Liver (tissue), 8 donors: ENCODE measurements at regions not wholly inside any gene's neighbourhood (a gene's known extent, or its start where the extent isn't known, plus 50 kb on each side); places are given as distances from the start of the nearest gene placed in this dataset.

Source experiments
- DNase-seq: peaks from one replicate; pipeline ENCODE4 v3.0.0-alpha.2; 2017; ENCODE audit warnings: low spot score
- H3K27ac ChIP-seq, 2 donors: one replicate each; pipeline ENCODE4 v1.7.0; 2013; ENCODE audit warnings: inconsistent platforms in 2 of 2, low read length in 2 of 2, control low read depth in 1 of 2, low read depth in 1 of 2, mild to moderate bottlenecking in 1 of 2
- H3K27me3 ChIP-seq, 4 donors: one replicate each; pipeline versions ENCODE4 v1.6.1 to v1.7.0; 2013; ENCODE audit warnings: low read length in 3 of 4, inconsistent platforms in 1 of 4, mild to moderate bottlenecking in 1 of 4, moderate library complexity in 1 of 4; ENCODE audit not compliant: control insufficient read depth in 4 of 4, insufficient read depth in 4 of 4
- H3K36me3 ChIP-seq, 4 donors: one replicate each; pipeline versions ENCODE4 v1.6.1 to v1.7.0; 2013; ENCODE audit warnings: low read length in 3 of 4, mild to moderate bottlenecking in 3 of 4, low read depth in 1 of 4, moderate library complexity in 1 of 4; ENCODE audit not compliant: control insufficient read depth in 4 of 4, insufficient read depth in 3 of 4
- H3K4me1 ChIP-seq, 4 donors: one replicate each; pipeline versions ENCODE4 v1.6.1 to v1.7.0; 2013; ENCODE audit warnings: low read length in 3 of 4, mild to moderate bottlenecking in 3 of 4, moderate library complexity in 1 of 4; ENCODE audit not compliant: control insufficient read depth in 4 of 4, insufficient read depth in 4 of 4
- H3K4me3 ChIP-seq, 3 donors: one replicate each; pipeline versions ENCODE4 v1.6.1 to v1.7.0; 2013; ENCODE audit warnings: low read length in 3 of 3, control low read depth in 1 of 3, low read depth in 1 of 3, mild to moderate bottlenecking in 1 of 3
- H3K9ac ChIP-seq, 2 donors: one replicate each; pipeline ENCODE4 v1.7.0; 2013; ENCODE audit warnings: low read length in 2 of 2, mild to moderate bottlenecking in 2 of 2, moderate library complexity in 2 of 2, control low read depth in 1 of 2, low read depth in 1 of 2
- H3K9me3 ChIP-seq, 4 donors: one replicate each; pipeline versions ENCODE4 v1.6.1 to v1.7.0; 2013; ENCODE audit warnings: low read length in 3 of 4; ENCODE audit not compliant: control insufficient read depth in 4 of 4
- ATF3 ChIP-seq: IDR thresholded peaks from 2 replicates; pipeline ENCODE4 v1.6.1; 2016; ENCODE audit warnings: antibody characterized with exemption
- CTCF ChIP-seq: fragments of 150-350 bp; IDR thresholded peaks from 2 replicates; pipeline ENCODE4 v1.5.1; 2017; ENCODE audit warnings: improper control_type of control experiment, low read depth, low read length; ENCODE audit not compliant: missing input control
- EGR1 ChIP-seq, 2 donors: IDR thresholded peaks; 2 replicates each; pipeline ENCODE4 v1.6.1; 2016 to 2018; ENCODE audit warnings: antibody characterized with exemption in 2 of 2, low read depth in 2 of 2
- FOXA1 ChIP-seq: IDR thresholded peaks from 2 replicates; pipeline ENCODE4 v1.6.1; 2016; ENCODE audit warnings: antibody characterized with exemption
- FOXA2 ChIP-seq: IDR thresholded peaks from 2 replicates; pipeline ENCODE4 v1.6.1; 2016; ENCODE audit warnings: antibody characterized with exemption
- GABPA ChIP-seq, 2 donors: IDR thresholded peaks in 1 of 2; conservative IDR thresholded peaks in 1 of 2; 2 replicates each; pipeline ENCODE4 v1.6.1; 2016; ENCODE audit warnings: antibody characterized with exemption in 2 of 2, mild to moderate bottlenecking in 1 of 2, moderate library complexity in 1 of 2
- HNF4A ChIP-seq, 2 donors: conservative IDR thresholded peaks; 2 replicates each; pipeline ENCODE4 v1.6.1; 2016; ENCODE audit warnings: antibody characterized with exemption in 2 of 2, mild to moderate bottlenecking in 2 of 2
- HNF4G ChIP-seq: IDR thresholded peaks from 2 replicates; pipeline ENCODE4 v1.6.1; 2016; ENCODE audit warnings: antibody characterized with exemption
- JUND ChIP-seq, 2 donors: IDR thresholded peaks; 2 replicates each; pipeline ENCODE4 v1.6.1; 2016; ENCODE audit warnings: antibody characterized with exemption in 2 of 2
- MAX ChIP-seq: IDR thresholded peaks from 2 replicates; pipeline ENCODE4 v1.6.1; 2016; ENCODE audit warnings: antibody characterized with exemption
- NR2F2 ChIP-seq: IDR thresholded peaks from 2 replicates; pipeline ENCODE4 v1.6.1; 2016; ENCODE audit warnings: antibody characterized with exemption
- RAD21 ChIP-seq, 2 donors: IDR thresholded peaks; 2 replicates each; pipeline ENCODE4 v1.6.1; 2016; ENCODE audit warnings: antibody characterized with exemption in 2 of 2, mild to moderate bottlenecking in 2 of 2
- REST ChIP-seq: IDR thresholded peaks from 2 replicates; pipeline ENCODE4 v1.6.1; 2016; ENCODE audit warnings: antibody characterized with exemption, mild to moderate bottlenecking
- RXRA ChIP-seq, 2 donors: IDR thresholded peaks; 2 replicates each; pipeline ENCODE4 v1.6.1; 2017 to 2018; ENCODE audit warnings: antibody characterized with exemption in 2 of 2, mild to moderate bottlenecking in 1 of 2
- SP1 ChIP-seq: IDR thresholded peaks from 2 replicates; pipeline ENCODE4 v1.6.1; 2018; ENCODE audit warnings: antibody characterized with exemption, mild to moderate bottlenecking
- TAF1 ChIP-seq: conservative IDR thresholded peaks from 2 replicates; pipeline ENCODE4 v1.6.1; 2016; ENCODE audit warnings: antibody characterized with exemption, mild to moderate bottlenecking
- YY1 ChIP-seq: IDR thresholded peaks from 2 replicates; pipeline ENCODE4 v1.6.1; 2016; ENCODE audit warnings: antibody characterized with exemption, mild to moderate bottlenecking
- WGBS: extraction: QIAGEN DNeasy Blood & Tissue Kit; methylation state at CpG from one replicate; pipeline ENCODE4 v1.1.7; 2013; 5-methylcytosine and 5-hydroxymethylcytosine counted together
- donor health status: healthy.
- donor health status: healthy.
- donor health status: healthy.
- donor health status: healthy.
- donor health status: healthy.

GRCh38 chr11:134676516-134677287 is 264.7 kb upstream of the B3GAT1 start:
- Histone ChIP-seq H3K4me3 (no peak overlapping the region), H3K4me1 (no peaks in the 10 kb centered on the region), H3K27ac (no peak overlapping the region), H3K27me3 (peaks cover 0 to 7% (median 0%) of the 10 kb centered on the region in 4 donors), H3K9ac (no peak overlapping the region), H3K36me3 (no peaks in the 10 kb centered on the region), H3K9me3 (no peaks in the 10 kb centered on the region)
- no peak for DNase-seq
- no peak for TF ChIP-seq TAF1
- TF ChIP-seq MAX = no peak
- TF ChIP-seq EGR1 (IDR thresholded peaks at IDR 0.05; ENCODE audit: low read depth in 2 of 2) = no peak
- TF ChIP-seq CTCF = no peak
- no peak for TF ChIP-seq RAD21 (IDR thresholded peaks at IDR 0.05)
- no peak for TF ChIP-seq HNF4A (conservative IDR thresholded peaks at IDR 0.05)
- TF ChIP-seq SP1 = no peak
- TF ChIP-seq YY1 = no peak
- no peak for TF ChIP-seq NR2F2
- no peak for TF ChIP-seq FOXA1
- 88% methylated on average over 16 of the region's 16 CpGs for WGBS

- no peak overlapping the region for H3K9ac ChIP-seq
- WGBS = 72% methylated on average over 5 of the region's 5 CpGs
- H3K4me3 ChIP-seq = no peak overlapping the region
- DNase-seq = no peak
- no peak overlapping the region for H3K27ac ChIP-seq
- H3K9me3 ChIP-seq = no peaks in the 10 kb centered on the region
- no peaks in the 10 kb centered on the region for H3K4me1 ChIP-seq
- peaks cover 0 to 7% (median 0%) of the 10 kb centered on the region in 4 donors for H3K27me3 ChIP-seq
- no peaks in the 10 kb centered on the region for H3K36me3 ChIP-seq
- TF ChIP-seq EGR1 (IDR thresholded peaks at IDR 0.05; ENCODE audit: low read depth in 2 of 2) = no peak
Measured at GRCh38 chr11:134675983-134676382, 263.9 kb upstream of the B3GAT1 start.

- Histone ChIP-seq H3K9ac (no peak overlapping the region), H3K9me3 (no peaks in the 10 kb centered on the region), H3K27ac (no peak overlapping the region), H3K4me3 (no peak overlapping the region), H3K36me3 (no peaks in the 10 kb centered on the region), H3K4me1 (no peaks in the 10 kb centered on the region), H3K27me3 (peaks cover 0 to 7% (median 0%) of the 10 kb centered on the region in 4 donors)
- no peak for DNase-seq
- WGBS = 60% methylated on average over 2 of the region's 2 CpGs
- TF ChIP-seq FOXA1 (no peak), RXRA (IDR thresholded peaks at IDR 0.05) (no peak), HNF4A (conservative IDR thresholded peaks at IDR 0.05) (no peak), GABPA (IDR thresholded peaks at IDR 0.05 in 1 of 2, conservative IDR thresholded peaks at IDR 0.05 in 1 of 2) (no peak), REST (no peak), CTCF (no peak), TAF1 (no peak), HNF4G (no peak), MAX (no peak), NR2F2 (no peak), EGR1 (IDR thresholded peaks at IDR 0.05; ENCODE audit: low read depth in 2 of 2) (no peak), FOXA2 (no peak), SP1 (no peak), JUND (IDR thresholded peaks at IDR 0.05) (no peak), ATF3 (no peak), YY1 (no peak), RAD21 (IDR thresholded peaks at IDR 0.05) (no peak)
Measured at GRCh38 chr11:134674974-134675373, 262.9 kb upstream of the B3GAT1 start.
